Testis (tissue), 2 donors: ENCODE measurements at regions not wholly inside any gene's neighbourhood (a gene's known extent, or its start where the extent isn't known, plus 50 kb on each side); places are given as distances from the start of the nearest gene placed in this dataset.

Experiments used
- DNase-seq: peaks from one replicate; pipeline ENCODE4 v3.0.0-alpha.2; 2019
- H3K27ac ChIP-seq, 2 donors: fragments of 200-600 bp; sonication (generic); one replicate each; pipeline ENCODE4 v1.5.1; 2019
- H3K27me3 ChIP-seq: fragments of 200-600 bp; sonication (generic); one replicate; pipeline ENCODE4 v1.5.1; 2019
- H3K36me3 ChIP-seq: fragments of 200-600 bp; sonication (generic); one replicate; pipeline ENCODE4 v1.5.1; 2017; ENCODE audit warnings: low read depth; ENCODE audit errors: missing control alignments
- H3K4me1 ChIP-seq: fragments of 200-600 bp; sonication (generic); one replicate; pipeline ENCODE4 v1.5.1; 2019
- H3K4me3 ChIP-seq, 2 donors: fragments of 200-600 bp; sonication (generic); one replicate each; pipeline ENCODE4 v1.5.1; 2017 to 2019
- H3K9me3 ChIP-seq: fragments of 200-600 bp; sonication (generic); one replicate; pipeline ENCODE4 v1.5.1; 2017
- CTCF ChIP-seq, 3 experiments: fragments of 450-650 bp in 2 of 3; fragments of 200-600 bp in 1 of 3; sonication (generic) in 1 of 3; IDR thresholded peaks; one replicate each; pipeline ENCODE4 v1.5.1; 2016 to 2019; ENCODE audit warnings: antibody characterized with exemption in 3 of 3, mild to moderate bottlenecking in 2 of 3, moderate library complexity in 1 of 3
- POLR2A ChIP-seq: fragments of 450-650 bp; IDR thresholded peaks from one replicate; pipeline ENCODE4 v1.6.1; 2017; ENCODE audit warnings: antibody characterized with exemption, mild to moderate bottlenecking, moderate library complexity
- WGBS, 2 donors: methylation state at CpG; one replicate each; pipeline ENCODE4 v1.1.5; 2018; 5-methylcytosine and 5-hydroxymethylcytosine counted together
- intact Hi-C: fragments of 100-400 bp; cut with DNase I; formaldehyde crosslinking; loops from one replicate; pipeline ENCODE4 v1.15.1; 2023; ENCODE audit warnings: low total_unique reads

GRCh38 chr9:79778581-79778980 is 206.8 kb downstream of the TLE4 start:
- intact Hi-C loops, result no loop called here
- H3K27ac ChIP-seq, result no peak overlapping the region
- H3K9me3 ChIP-seq, result no peaks in the 10 kb centered on the region
- WGBS, 2 donors, result 97% methylated on average over 1 of the region's 1 CpG
- H3K36me3 ChIP-seq, result no peaks in the 10 kb centered on the region
- TF ChIP-seq CTCF (IDR thresholded peaks at IDR 0.05), result no peak
- no peak for TF ChIP-seq POLR2A
- DNase-seq, result no peak
- no peaks in the 10 kb centered on the region for H3K27me3 ChIP-seq
- no peaks in the 10 kb centered on the region for H3K4me1 ChIP-seq
- no peak overlapping the region for H3K4me3 ChIP-seq

DNA sequence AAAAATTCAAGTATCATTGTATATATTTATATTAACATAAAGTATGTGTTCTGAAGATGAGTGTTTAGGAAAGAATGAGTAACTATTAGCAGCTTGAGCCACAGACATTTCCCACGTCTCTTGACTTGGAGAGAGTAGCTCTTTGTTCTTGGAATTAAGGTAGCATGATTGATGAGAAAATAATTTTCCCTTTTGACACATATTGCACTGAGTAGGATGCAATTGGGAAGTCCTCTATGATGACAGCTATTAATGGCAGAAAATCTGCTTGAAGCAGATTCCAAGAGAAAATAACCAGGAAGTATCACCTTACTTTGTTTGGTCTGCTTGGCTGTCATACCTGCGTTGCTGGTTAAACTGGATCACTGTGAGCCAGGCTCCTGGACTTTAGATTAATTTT is 204.8 kb downstream of the TLE4 start:
- intact Hi-C loops, result no loop called here
- H3K36me3 ChIP-seq, result no peaks in the 10 kb centered on the region
- H3K4me1 ChIP-seq, result no peaks in the 10 kb centered on the region
- no peaks in the 10 kb centered on the region for H3K27me3 ChIP-seq
- 93% methylated on average over 2 of the region's 2 CpGs for WGBS, 2 donors
- no peak for DNase-seq
- no peak overlapping the region for H3K27ac ChIP-seq
- no peaks in the 10 kb centered on the region for H3K9me3 ChIP-seq
- H3K4me3 ChIP-seq, result no peak overlapping the region
- TF ChIP-seq POLR2A (no peak), CTCF (IDR thresholded peaks at IDR 0.05) (no peak)
